Coronary artery (tissue), 2 donors: ENCODE measurements at regions not wholly inside any gene's neighbourhood (a gene's known extent, or its start where the extent isn't known, plus 50 kb on each side); places are given as distances from the start of the nearest gene placed in this dataset.
"Not testable (repeated sequence)": the region's sequence is repeated elsewhere in the genome, so short reads cannot be mapped to it uniquely, and the experiment has no call there.

Source experiments
- DNase-seq: peaks from one replicate; pipeline ENCODE4 v3.0.0-alpha.2; 2017; ENCODE audit warnings: low spot score
- H3K27ac ChIP-seq, 2 donors: fragments of 200-600 bp; sonication (generic); one replicate each; pipeline ENCODE4 v1.5.1; 2016 to 2019
- H3K4me3 ChIP-seq: fragments of 200-600 bp; sonication (generic); 2 replicates; pipeline ENCODE4 v1.5.1; 2016; ENCODE audit warnings: mild to moderate bottlenecking, moderate library complexity
- CTCF ChIP-seq: fragments of 200-600 bp; sonication (generic); IDR thresholded peaks from one replicate; pipeline ENCODE4 v1.5.1; 2019; ENCODE audit warnings: antibody characterized with exemption

GRCh38 chr14:56005191-56006053 lies 112.8 kb upstream of the PELI2 start:
- Histone ChIP-seq H3K27ac (peak overlapping the region; percentile 44 to 59), H3K4me3 (peak overlapping the region; percentile 54)
- no peak for DNase-seq
- TF ChIP-seq CTCF, result no peak

- not testable (repeated sequence) for H3K27ac ChIP-seq, DNase-seq, H3K4me3 ChIP-seq
These were observed 110.7 kb upstream of the PELI2 start for GRCh38 chr14:56007491-56007890.

GRCh38 chr14:56008150-56008549 lies 110.1 kb upstream of the PELI2 start:
- TF ChIP-seq CTCF, result no peak
- Histone ChIP-seq H3K4me3 (no peak overlapping the region), H3K27ac (no peak overlapping the region)
- DNase-seq, result no peak

- H3K27ac ChIP-seq, H3K4me3 ChIP-seq, DNase-seq: not testable (repeated sequence)
These were observed 109.5 kb upstream of the PELI2 start for GRCh38 chr14:56008661-56009060.

- no peak for TF ChIP-seq CTCF
- H3K4me3 ChIP-seq, result no peak overlapping the region
- H3K27ac ChIP-seq, result no peak overlapping the region
- no peak for DNase-seq
These were observed 94.5 kb upstream of the PELI2 start for GRCh38 chr14:56023661-56024081.

GRCh38 chr14:56025191-56025590 lies 93.0 kb upstream of the PELI2 start:
- TF ChIP-seq CTCF, result no peak
- no peak for DNase-seq
- Histone ChIP-seq H3K4me3 (no peak overlapping the region), H3K27ac (no peak overlapping the region)

- TF ChIP-seq CTCF, result no peak
- DNase-seq, result no peak
- Histone ChIP-seq H3K27ac (no peak overlapping the region), H3K4me3 (no peak overlapping the region)
These were observed 91.7 kb upstream of the PELI2 start for GRCh38 chr14:56026506-56026905.

GRCh38 chr14:56027421-56027820 lies 90.8 kb upstream of the PELI2 start:
- Histone ChIP-seq H3K4me3 (no peak overlapping the region), H3K27ac (no peak overlapping the region)
- no peak for TF ChIP-seq CTCF
- DNase-seq, result no peak
